ENCODE measurements at regions not wholly inside any gene's neighbourhood (a gene's known extent, or its start where the extent isn't known, plus 50 kb on each side); places are given as distances from the start of the nearest gene placed in this dataset.

DNA sequence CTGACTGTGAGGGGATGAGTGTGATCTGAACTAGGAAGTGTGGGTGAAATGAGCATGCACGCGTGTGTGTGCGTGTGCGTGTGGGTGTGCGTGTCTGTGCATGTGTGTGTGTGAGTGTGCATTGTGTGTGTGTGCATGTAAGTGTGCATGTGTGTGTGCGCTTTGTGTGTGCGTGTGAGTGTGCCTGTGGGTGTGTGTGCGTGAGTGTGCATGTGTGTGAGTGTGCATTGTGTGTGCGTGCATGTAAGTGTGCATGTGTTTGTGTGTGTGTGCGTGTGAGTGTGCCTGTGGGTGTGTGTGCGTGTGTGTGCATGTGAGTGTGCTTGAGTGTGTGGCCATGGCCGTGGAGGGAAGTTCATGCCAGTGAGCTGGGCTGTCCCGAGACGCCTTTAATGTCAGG, 76.3 kb downstream of the RTP5 start:
- peaks cover 6% of the 10 kb centered on the region for H3K4me1 Mint-ChIP-seq
- H3K27ac Mint-ChIP-seq (ENCODE audit: low read depth), result no peak overlapping the region
- ATAC-seq (replicated peaks; ENCODE audit: extremely low read depth, poor library complexity, severe bottlenecking), result no peak
- no peaks in the 10 kb centered on the region for H3K36me3 Mint-ChIP-seq (ENCODE audit: insufficient read depth)
- no peak for DNase-seq (ENCODE audit: low spot score in 2 of 2)
- H3K4me3 Mint-ChIP-seq, result no peak overlapping the region
- no peaks in the 10 kb centered on the region for H3K9me3 Mint-ChIP-seq
- H3K27me3 Mint-ChIP-seq, result no peaks in the 10 kb centered on the region

DNA sequence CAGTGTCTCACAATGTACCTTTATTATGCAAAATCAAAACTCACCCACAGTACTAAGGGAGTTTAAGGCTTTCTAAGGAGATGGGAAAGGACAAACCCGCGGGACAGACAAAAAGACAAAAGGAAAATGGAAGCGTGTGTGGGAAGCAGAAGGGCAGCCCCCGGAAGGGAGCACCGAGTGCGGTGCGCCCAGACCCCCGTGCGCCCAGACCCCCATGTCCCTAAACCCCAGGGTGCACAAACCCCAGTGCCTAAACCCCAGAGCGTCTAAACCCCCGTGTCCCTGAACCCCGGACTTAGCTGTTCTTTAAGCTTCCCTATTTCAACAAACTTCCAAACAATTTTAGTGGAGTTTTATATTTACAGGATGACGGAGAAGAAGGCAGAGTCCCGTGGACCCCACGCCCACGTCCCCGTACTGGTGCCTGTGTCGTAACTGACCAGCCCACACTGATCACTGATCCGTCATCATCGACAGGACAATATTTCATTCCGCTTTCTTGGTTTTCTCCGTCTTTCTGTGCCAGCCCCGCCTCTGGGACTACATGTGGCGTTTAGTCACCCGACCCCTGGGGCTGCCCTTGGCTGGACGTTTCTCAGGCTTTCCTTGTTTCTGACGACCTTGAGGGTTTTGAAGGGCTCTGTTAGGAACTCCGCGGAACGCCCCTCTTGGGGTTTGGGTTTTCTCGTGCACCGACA, 76.9 kb downstream of the RTP5 start:
- Mint-ChIP-seq H3K27ac (ENCODE audit: low read depth) (no peak overlapping the region), H3K4me1 (peaks cover 6% of the 10 kb centered on the region), H3K36me3 (ENCODE audit: insufficient read depth) (no peaks in the 10 kb centered on the region), H3K4me3 (no peak overlapping the region), H3K9me3 (no peaks in the 10 kb centered on the region), H3K27me3 (no peaks in the 10 kb centered on the region)
- no peak for ATAC-seq (replicated peaks; ENCODE audit: extremely low read depth, poor library complexity, severe bottlenecking)
- DNase-seq (ENCODE audit: low spot score in 2 of 2), result no peak

DNA sequence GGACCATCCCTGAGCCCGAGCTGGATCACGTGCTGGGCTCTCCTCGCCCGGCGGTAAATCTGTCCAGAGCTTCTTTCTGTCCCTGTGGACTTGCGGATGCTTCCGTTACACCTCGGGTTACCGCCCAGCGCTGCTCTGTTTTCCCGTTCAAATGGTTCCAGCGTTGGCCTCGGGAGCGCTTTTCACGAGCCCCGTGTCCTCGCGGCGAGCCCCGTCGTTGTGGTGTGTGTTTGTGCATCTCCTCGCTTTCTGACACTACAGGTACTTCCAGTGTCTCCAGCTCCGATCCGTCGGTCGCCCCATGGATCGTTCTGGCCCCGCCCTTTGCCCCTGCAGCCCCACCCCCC, 77.4 kb downstream of the RTP5 start:
- H3K27ac Mint-ChIP-seq (ENCODE audit: low read depth), result no peak overlapping the region
- H3K4me3 Mint-ChIP-seq, result no peak overlapping the region
- peaks cover 6% of the 10 kb centered on the region for H3K4me1 Mint-ChIP-seq
- H3K27me3 Mint-ChIP-seq, result no peaks in the 10 kb centered on the region
- DNase-seq (ENCODE audit: low spot score in 2 of 2) (no peak), ATAC-seq (replicated peaks; ENCODE audit: extremely low read depth, poor library complexity, severe bottlenecking) (no peak)
- no peaks in the 10 kb centered on the region for H3K9me3 Mint-ChIP-seq
- H3K36me3 Mint-ChIP-seq (ENCODE audit: insufficient read depth), result no peaks in the 10 kb centered on the region

DNA sequence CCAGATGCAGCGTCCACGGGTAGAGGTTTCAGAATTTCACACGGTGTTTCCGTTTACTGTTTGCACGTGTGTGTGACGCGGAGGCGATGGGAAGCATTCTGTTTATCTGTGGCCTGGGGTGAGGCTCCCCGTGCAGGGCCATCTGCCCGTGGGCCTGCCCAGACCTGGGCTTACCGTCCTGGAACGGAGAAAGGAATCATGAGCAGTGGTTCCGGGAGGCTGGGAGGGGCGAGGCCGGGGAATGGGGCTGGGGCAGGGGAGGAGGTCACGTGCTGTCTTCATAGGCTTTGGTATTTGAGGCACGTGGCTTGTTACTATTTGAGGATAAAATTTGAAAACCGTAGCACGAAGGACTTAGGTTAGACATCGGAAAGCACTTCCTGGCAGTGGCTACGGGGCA, 77.9 kb downstream of the RTP5 start:
- Mint-ChIP-seq H3K27ac (ENCODE audit: low read depth) (no peak overlapping the region), H3K36me3 (ENCODE audit: insufficient read depth) (no peaks in the 10 kb centered on the region), H3K4me1 (peaks cover 6% of the 10 kb centered on the region), H3K27me3 (no peaks in the 10 kb centered on the region), H3K9me3 (no peaks in the 10 kb centered on the region), H3K4me3 (no peak overlapping the region)
- no peak for ATAC-seq (replicated peaks; ENCODE audit: extremely low read depth, poor library complexity, severe bottlenecking)
- DNase-seq (ENCODE audit: low spot score in 2 of 2), result no peak

DNA sequence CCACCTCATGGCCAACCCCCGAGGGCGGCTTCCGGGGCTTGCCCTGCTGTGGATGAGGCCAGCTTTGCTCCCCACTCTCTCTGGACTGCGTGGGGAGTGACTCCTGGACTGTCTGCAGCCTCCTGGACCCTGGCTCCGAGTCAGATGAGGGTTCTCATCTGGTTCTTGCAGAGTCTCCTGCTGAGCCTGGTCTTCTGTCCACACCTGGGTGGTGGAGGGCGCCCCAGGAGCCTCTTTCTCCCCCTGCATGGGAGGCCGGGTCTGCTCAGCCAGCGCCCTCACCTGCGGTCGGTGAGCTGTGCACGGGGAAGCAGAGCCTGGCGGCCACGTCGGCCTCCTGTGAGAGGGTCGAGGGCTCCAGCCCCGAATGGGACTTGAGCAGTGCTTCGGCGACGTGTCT, 78.3 kb downstream of the RTP5 start:
- no peak for ATAC-seq (replicated peaks; ENCODE audit: extremely low read depth, poor library complexity, severe bottlenecking)
- DNase-seq (ENCODE audit: low spot score in 2 of 2), result no peak
- H3K4me3 Mint-ChIP-seq, result no peak overlapping the region
- peaks cover 1% of the 10 kb centered on the region for H3K36me3 Mint-ChIP-seq (ENCODE audit: insufficient read depth)
- H3K9me3 Mint-ChIP-seq, result no peaks in the 10 kb centered on the region
- H3K27me3 Mint-ChIP-seq, result no peaks in the 10 kb centered on the region
- H3K4me1 Mint-ChIP-seq, result peaks cover 6% of the 10 kb centered on the region
- no peak overlapping the region for H3K27ac Mint-ChIP-seq (ENCODE audit: low read depth)

DNA sequence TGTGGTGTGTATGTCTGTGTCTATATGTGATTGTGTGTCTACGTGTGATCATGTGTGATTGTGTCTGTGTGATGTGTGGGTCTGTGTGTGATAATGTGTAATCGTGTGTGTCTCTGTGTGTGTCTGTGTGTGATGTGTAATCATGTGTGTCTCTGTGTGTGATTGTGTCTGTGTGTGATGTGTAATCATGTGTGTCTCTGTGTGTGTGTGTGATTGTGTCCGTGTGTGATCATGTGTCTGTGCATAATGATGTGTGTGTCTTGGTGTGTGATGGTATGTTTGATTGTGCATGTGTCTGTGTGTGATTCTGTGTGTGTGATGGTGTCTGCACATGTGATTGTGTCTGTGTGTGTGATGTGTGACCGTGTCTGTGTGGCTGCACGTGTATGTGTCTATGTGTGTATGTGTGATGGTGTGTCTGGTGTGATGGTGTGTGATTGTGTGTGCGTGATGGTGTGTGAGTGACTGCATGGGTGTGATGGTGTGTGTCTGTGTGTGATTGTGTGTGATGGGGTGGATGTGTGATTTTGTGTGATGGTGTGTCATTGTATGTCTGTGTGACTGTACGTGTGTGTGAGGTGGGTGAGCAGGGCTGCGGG, 78.9 kb downstream of the RTP5 start:
- H3K4me3 Mint-ChIP-seq, result no peak overlapping the region
- H3K36me3 Mint-ChIP-seq (ENCODE audit: insufficient read depth), result peaks cover 2% of the 10 kb centered on the region
- no peak for ATAC-seq (replicated peaks; ENCODE audit: extremely low read depth, poor library complexity, severe bottlenecking)
- H3K27ac Mint-ChIP-seq (ENCODE audit: low read depth), result no peak overlapping the region
- H3K9me3 Mint-ChIP-seq, result no peaks in the 10 kb centered on the region
- H3K27me3 Mint-ChIP-seq, result no peaks in the 10 kb centered on the region
- H3K4me1 Mint-ChIP-seq, result peaks cover 6% of the 10 kb centered on the region
- DNase-seq (ENCODE audit: low spot score in 2 of 2), result no peak

DNA sequence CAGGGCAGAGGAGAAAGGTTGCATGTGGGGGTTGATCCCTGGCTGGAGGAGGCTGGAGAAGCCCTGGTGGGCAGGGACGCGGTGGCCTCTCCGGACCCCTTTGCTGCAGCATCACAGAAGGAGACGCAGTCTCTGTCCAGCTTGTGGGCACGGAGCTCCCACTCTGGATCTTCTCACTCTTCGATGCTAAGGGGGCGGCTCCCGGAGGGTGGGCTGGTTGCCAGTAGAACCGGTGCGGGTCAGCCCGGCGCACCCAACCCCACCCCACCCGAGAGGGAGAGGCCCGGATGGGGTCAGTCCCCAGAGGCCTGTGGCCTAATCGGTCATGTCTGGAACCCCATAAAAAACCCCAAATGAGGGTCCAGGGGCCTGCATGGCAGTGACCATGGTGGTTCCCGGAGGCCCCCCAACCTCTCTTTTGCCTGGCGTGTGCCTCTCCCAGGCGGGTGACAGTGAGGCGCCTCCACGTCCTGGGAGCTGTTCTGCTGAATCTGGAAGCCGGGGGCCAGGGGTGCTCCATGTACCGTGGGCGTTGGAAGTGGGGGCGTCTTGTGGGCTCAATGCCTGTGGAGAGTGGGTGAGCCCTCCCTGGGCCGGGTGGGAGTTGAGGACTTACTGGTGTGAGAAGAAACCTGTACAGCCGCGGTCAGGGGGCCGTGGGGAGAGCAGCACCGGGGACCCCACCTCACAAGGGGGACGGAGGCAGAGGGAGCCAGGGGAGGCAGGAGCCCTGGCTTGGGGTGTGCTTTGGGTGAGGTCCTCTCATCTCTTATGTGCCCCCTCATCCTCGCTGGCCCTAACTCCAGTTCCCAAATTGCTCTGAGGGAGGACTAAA, 79.6 kb downstream of the RTP5 start:
- Mint-ChIP-seq H3K27ac (ENCODE audit: low read depth) (no peak overlapping the region), H3K9me3 (no peaks in the 10 kb centered on the region)

DNA sequence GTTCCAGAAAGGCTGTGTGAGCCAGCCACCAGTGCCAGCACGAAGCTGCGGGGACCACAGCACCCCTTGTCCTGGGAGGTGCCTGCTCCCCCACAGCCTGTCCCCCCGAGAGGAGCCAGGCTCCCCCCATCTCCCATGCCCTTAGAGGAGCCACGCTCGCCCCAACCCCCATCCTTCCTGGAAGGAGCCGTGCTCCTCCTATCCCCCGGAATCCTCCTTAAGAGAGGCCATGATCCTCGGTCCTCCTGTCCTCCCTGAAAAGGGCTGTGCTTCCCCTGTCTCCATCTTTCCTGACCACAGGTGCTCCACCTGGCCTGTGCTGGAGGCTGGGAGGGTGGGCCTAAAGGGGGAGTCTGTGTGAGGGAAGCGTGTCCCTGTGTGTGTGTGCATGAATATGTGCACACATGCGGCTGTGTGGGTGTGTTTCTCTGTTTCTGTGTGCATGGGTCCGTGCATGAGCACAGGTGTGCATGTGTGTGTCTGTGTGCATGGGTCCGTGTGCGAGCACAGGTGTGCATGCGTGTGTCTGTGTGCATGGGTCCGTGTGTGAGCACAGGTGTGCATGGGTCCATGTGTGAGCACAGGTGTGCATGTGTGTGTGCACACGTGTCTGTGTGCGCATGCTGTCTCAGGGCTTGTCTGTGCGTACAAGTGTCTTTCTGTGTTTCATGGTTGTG, 80.3 kb downstream of the RTP5 start:
- no peak overlapping the region for H3K27ac Mint-ChIP-seq (ENCODE audit: low read depth)

More for the DNA sequence above, 79.6 kb downstream of the RTP5 start:
- no peak for DNase-seq (ENCODE audit: low spot score in 2 of 2)
- peaks cover 6% of the 10 kb centered on the region for H3K4me1 Mint-ChIP-seq
- H3K27me3 Mint-ChIP-seq, result no peaks in the 10 kb centered on the region
- H3K36me3 Mint-ChIP-seq (ENCODE audit: insufficient read depth), result peaks cover 2% of the 10 kb centered on the region
- H3K4me3 Mint-ChIP-seq, result no peak overlapping the region
- ATAC-seq (replicated peaks; ENCODE audit: extremely low read depth, poor library complexity, severe bottlenecking), result no peak

DNA sequence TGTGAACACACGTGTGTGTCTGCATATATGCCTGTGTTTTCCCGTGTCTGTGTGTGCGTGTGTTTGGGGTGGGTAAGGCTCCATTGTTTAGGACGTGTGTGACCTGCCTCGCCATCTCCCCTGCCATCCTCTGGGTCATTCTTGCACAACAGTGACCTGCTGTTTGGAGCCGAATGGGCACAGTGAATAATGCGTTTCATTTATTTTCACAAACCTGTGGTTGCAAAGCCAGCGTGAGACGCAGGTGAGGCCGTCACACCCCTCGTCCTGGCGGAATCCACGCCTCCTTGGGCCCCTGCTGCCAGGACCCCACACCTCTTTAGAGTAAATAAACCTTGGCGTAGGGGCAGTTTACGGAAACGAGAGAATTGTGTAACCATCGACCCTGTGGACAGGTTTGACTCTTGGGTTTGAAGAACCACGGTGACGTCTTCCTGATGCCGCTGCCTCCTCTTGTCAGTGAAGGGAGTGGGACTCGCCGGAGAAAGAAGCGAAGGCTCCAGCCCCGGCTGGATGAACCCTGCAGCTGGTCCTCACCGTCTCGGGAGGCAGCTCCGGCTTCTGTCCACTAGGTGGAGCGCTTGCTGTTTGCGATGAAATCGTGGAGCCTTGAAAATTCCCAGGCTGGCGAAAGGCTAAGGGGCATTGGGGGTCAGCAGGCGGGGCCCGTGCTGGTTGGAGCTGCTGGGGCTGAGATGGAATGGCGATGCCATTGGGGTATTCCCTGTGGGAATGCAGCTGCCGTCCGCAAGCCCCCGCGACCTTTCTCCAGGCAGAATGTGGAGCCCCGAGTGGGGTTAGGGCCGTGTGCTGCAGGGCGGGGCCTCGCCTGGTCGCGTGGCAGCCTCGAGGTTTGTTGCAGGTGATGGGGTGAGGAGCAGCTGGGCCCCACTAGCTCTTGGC, 81.1 kb downstream of the RTP5 start:
- Mint-ChIP-seq H3K36me3 (ENCODE audit: insufficient read depth) (peaks cover 2% of the 10 kb centered on the region), H3K9me3 (no peaks in the 10 kb centered on the region), H3K27ac (ENCODE audit: low read depth) (no peak overlapping the region), H3K4me1 (peaks cover 6% of the 10 kb centered on the region), H3K4me3 (no peak overlapping the region), H3K27me3 (no peaks in the 10 kb centered on the region)
- ATAC-seq (replicated peaks; ENCODE audit: extremely low read depth, poor library complexity, severe bottlenecking) (no peak), DNase-seq (ENCODE audit: low spot score in 2 of 2) (peak; percentile 31 to 48)

More for the DNA sequence above, 80.3 kb downstream of the RTP5 start:
- peaks cover 6% of the 10 kb centered on the region for H3K4me1 Mint-ChIP-seq
- ATAC-seq (replicated peaks; ENCODE audit: extremely low read depth, poor library complexity, severe bottlenecking) (no peak), DNase-seq (ENCODE audit: low spot score in 2 of 2) (no peak)
- H3K4me3 Mint-ChIP-seq, result no peak overlapping the region
- no peaks in the 10 kb centered on the region for H3K27me3 Mint-ChIP-seq
- H3K9me3 Mint-ChIP-seq, result no peaks in the 10 kb centered on the region
- H3K36me3 Mint-ChIP-seq (ENCODE audit: insufficient read depth), result peaks cover 2% of the 10 kb centered on the region

DNA sequence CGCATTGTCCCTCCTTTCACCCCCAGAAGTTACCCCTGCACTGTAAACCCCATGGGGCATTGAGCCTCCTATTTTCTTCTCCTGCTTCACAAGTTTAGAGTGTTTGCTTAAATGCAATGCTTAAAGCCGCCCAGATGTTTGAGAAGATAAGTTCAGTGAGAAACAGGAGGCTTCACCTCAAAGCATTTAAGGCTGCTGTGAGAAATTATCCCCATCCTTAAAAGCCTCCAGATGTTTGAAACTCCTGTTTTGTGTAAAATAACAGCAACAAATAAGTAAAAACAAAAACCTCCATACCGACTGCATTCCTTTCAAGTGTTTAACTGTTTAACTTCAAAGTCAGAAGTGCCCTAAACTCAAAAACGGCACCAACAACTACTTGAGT, 81.8 kb downstream of the RTP5 start:
- DNase-seq (ENCODE audit: low spot score in 2 of 2) (no peak), ATAC-seq (replicated peaks; ENCODE audit: extremely low read depth, poor library complexity, severe bottlenecking) (no peak)
- no peaks in the 10 kb centered on the region for H3K27me3 Mint-ChIP-seq
- peaks cover 8% of the 10 kb centered on the region for H3K4me1 Mint-ChIP-seq
- H3K36me3 Mint-ChIP-seq (ENCODE audit: insufficient read depth), result peaks cover 2% of the 10 kb centered on the region
- H3K9me3 Mint-ChIP-seq, result no peaks in the 10 kb centered on the region
- no peak overlapping the region for H3K27ac Mint-ChIP-seq (ENCODE audit: low read depth)
- H3K4me3 Mint-ChIP-seq, result no peak overlapping the region

DNA sequence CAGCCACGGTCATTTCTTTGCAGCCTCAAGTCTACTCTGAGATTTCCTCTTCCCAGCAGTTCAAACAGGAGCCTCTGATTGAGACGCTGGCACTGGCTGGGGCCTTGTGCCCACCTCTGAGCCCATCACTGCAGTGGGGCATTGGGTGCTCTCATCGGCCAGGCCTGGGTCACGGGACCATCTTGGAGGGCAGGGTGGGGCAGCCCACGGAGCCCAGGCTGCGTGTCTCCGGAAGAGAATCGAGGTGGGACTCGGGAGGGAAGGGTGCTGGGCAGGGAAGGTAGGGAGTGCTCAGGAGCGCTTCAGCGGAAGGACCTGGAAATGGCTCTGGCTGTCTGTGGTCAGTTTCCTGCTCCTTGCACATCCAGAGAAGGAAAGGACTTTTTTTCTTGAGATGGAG, 82.4 kb downstream of the RTP5 start:
- no peaks in the 10 kb centered on the region for H3K9me3 Mint-ChIP-seq
- H3K27me3 Mint-ChIP-seq, result no peaks in the 10 kb centered on the region
- no peak overlapping the region for H3K27ac Mint-ChIP-seq (ENCODE audit: low read depth)

DNA sequence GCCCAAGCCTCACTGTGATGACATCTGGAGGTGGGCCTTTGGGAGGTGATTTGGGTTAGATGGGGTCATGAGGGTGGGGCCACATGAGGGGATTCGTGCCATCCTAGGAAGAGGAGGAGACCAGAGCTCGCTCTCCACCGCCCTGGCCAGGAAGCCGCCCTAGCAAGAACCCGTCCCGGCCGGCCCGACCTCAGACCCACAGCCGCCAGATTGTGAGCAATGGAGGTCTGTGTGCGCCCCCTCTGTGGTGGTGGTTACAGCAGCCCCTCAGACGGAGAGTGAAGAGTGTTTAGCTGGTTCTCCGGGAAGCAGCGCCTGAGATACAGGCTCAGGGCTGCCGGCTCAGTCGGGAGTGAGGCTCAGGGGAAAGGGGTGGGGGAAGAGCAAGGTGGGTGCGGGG, 83.3 kb downstream of the RTP5 start:
- ATAC-seq (replicated peaks; ENCODE audit: extremely low read depth, poor library complexity, severe bottlenecking), result no peak
- Mint-ChIP-seq H3K4me3 (no peak overlapping the region), H3K27ac (ENCODE audit: low read depth) (no peak overlapping the region), H3K27me3 (no peaks in the 10 kb centered on the region), H3K36me3 (ENCODE audit: insufficient read depth) (peaks cover 2% of the 10 kb centered on the region), H3K9me3 (no peaks in the 10 kb centered on the region), H3K4me1 (peaks cover 10% of the 10 kb centered on the region)
- no peak for DNase-seq (ENCODE audit: low spot score in 2 of 2)

More for the DNA sequence above, 82.4 kb downstream of the RTP5 start:
- DNase-seq (ENCODE audit: low spot score in 2 of 2) (no peak), ATAC-seq (replicated peaks; ENCODE audit: extremely low read depth, poor library complexity, severe bottlenecking) (no peak)
- Mint-ChIP-seq H3K4me1 (peaks cover 10% of the 10 kb centered on the region), H3K4me3 (no peak overlapping the region), H3K36me3 (ENCODE audit: insufficient read depth) (peaks cover 2% of the 10 kb centered on the region)
